HG02840 (cell line): ENCODE measurements at regions not wholly inside any gene's neighbourhood (a gene's known extent, or its start where the extent isn't known, plus 50 kb on each side); places are given as distances from the start of the nearest gene placed in this dataset.
"Not testable (repeated sequence)": the region's sequence is repeated elsewhere in the genome, so short reads cannot be mapped to it uniquely, and the experiment has no call there.

Source experiments
- ATAC-seq: cut with Tn5 transposase; IDR thresholded peaks from one replicate; pipeline ENCODE4 v1.9.1; 2021; ENCODE audit warnings: mild to moderate bottlenecking, moderate library complexity, moderate number of reproducible peaks; ENCODE audit not compliant: unreplicated experiment, low FRiP score

DNA sequence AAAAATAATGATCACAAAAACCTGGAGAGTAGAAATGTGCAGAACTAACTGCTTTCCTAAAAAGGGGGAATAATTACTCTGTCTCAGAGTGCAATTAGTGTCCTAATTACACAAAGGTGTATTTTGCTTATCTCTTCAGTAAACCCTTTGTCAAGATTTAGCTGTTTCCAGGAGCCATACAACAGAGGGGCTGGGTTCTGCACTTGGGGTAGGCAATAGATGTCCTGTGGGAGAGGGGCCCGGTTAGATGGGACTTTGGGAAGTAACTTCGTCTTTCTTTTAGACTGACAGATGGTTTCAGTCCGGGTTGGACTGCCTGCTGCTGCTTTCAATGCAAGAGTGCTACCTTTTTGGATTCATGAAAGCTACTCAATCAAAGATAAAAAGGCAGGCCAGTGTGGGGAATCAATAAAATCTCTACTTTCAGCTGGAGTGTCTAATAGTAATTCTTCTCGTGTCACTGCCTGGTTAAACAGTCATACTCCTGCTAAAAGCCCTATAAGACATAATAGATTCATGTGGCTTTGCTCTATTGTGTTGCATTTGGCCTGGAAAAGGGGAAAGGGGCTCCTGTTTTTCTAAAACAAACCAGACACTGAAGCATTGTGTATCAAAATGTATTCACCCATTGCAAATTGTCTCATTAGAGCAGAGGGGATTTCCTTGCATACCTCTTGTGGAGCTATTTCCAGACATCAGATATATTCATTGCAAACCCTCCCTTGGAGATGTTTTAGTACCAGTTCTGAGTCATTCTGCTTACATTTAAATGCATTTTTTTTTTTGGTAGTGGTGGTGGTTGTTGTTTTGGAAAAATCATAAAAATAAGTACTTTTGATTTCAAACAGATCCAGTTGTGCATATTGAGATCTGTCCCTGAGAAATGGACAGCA lies 83.3 kb upstream of the PCDH8 start:
- ATAC-seq: no peak

DNA sequence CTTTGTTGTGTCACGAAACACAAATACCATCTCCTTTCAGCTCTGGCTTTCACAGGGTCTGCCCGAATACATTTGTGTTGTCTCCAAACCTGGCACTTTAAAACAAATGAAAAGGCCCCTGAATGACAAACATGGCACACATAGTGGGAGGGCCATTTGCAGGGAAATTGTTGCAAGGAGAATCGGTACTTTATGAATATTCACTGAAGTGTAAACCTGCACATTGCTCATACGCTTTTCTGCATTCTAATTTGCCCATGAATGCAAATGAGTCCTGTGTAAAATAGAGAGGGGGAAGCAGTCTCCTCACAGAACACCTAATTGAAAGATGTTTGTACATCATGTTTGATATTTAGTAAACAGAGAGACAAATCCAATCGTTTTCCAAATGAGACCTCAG lies 82.7 kb upstream of the PCDH8 start:
- ATAC-seq: no peak

DNA sequence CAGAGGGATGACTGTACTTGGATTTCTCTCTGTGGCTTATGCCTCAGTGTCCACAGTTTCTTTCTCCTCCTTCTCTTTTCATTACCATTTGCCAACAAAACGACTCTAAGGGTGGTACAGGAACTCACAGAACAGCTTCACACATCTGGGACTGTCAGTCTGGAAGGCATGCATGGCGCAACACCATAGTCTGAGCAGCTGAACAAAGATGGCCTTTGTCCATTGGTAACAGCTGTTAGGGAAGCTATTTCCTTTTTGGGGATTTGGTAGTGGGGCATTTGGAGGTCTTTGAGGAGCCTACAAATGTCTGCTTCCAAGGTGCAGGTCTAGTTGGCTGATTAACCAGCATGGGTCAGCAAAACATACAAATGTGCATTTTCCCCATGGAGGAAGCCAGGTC lies 81.4 kb upstream of the PCDH8 start:
- no peak for ATAC-seq

DNA sequence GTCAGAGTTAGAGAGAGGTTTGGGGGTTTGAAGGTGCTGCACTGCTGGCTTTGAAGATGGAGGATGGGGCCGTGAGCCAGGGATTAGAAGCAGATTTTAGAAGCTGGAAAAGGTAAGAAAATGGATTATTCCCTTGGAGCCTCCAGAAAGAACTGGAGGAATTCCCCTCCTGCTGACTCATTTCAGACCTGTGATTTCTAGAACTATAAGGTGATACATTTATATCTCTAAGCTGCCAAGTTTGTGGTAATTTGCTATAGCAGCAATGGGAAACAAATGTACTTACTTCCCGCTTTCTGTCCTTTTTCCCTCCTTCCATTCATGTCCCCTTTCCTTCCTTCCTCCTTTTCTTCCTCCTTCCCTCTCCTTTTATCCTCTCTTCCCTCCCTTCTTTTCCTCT lies 78.5 kb upstream of the PCDH8 start:
- ATAC-seq: no peak

DNA sequence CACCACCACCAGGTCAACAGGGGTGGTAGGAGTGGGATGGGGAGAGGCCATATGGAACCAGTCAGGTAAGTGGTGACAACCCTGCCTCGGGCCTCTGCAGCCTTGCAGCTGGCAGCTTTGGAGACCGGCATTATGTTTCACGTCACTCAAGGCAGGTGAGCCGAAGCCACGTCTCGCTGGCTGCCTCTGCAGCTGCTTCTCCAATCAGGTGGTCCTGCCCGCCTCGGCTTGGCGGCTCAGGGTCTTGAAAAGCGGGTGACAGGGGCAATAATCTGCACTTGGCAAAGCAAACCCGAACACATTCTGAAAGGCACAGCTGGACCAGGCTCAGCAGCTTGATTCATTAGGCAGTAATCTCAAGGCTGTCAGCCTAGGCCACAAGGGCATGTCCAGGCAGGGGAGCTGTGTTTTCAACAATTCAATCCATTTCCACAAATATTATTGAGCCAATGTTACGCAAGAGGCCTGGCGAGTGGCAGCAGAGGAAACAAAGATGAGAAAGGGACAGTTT lies 77.4 kb upstream of the PCDH8 start:
- no peak for ATAC-seq

DNA sequence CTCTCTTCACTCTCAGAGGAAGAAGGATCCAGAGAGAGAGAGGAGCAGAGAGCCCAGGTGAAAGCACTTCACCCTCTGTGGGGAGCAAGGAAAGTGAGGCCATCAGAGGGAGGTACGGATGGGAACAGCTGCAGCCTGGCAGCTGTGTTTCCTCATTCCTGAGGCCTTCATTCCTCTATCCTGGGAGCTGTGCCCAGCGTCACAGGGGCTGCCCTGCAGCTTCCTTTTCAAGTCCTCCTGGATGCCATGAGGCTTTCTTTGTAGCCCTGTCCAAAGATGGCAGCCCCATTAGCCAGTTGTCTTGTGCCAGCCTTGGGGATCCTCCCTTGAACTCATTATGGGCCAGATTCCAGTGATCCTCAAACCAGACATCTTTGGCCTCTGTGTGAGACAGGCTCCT lies 76.8 kb upstream of the PCDH8 start:
- ATAC-seq: no peak

DNA sequence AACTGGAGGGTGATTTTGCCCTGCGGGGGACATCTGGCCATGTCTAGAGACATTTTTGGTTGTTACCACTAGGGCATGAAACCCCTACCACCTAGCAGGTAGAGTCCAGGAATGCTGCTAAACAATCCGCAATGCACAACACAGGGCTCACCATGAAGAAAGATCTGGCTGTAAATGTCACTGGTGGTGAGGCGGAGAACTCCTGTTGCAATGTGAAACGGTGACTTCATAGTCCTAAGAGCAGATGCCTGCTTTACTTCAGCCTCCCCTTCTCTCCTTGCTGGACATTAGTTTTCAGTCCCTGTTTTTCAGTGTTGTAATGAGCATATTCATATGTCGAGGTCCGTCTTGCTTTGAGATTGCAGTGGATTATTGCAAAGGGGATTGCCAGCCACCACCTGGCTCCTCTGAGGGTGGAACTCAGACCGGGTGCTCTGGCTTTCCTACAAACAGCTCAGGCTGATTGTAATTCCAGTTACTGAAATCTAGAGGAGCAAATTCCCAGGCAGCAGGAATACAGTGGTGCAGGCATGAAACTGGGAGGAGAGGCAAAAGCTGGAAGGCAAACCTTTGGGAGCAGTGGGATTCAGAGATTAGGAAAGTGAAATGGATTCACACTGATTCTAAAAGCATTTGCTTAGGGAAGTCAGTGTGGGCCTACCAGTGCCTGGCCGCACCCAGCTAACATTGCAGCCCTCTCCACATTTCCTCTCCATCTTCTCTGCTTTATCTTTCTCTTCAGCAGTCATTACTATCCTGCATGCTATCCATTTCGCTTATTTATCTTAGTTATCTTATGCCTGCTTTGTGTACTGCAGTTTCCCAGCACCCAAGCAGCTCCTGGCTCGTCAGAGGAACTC lies 76.1 kb upstream of the PCDH8 start:
- ATAC-seq: no peak

DNA sequence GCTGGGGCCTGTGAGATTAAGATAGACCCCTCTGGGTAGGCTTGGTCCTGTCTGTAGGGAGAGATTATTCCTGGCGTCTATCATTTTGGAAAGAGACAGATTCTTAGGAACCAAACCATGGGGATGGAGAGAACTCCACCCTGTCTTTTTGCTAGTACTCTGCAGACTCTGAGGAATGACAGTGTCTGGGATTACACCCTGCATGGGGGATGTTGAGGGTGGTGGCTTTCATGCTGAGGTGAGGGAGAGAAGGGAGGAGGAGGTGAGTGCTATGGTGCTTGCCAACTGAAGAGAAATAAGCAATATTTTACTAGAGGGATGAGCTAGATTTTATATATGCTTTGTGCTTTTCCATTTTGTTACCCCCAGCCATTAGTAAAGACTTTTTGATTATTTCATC lies 74.5 kb upstream of the PCDH8 start:
- ATAC-seq: no peak

DNA sequence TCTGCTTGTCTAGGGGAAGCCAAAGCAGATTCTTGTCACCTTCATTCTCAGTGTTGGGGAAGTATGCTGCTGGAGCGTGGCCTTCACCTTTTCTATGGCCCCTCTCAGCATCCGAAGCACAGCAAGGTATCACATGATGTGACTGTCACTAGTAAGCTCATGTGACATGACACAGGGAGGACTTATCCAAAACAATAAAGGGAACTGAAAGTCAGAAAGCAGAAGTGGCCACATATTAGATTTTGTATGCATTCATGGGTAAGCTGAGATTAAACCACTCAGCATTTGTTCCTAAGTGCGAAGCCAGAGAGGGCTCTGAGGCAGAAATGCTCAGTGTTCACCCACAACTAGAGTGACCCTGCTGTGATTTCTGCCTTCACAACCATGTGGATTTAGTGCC lies 72.8 kb upstream of the PCDH8 start:
- ATAC-seq: peak; percentile 87

DNA sequence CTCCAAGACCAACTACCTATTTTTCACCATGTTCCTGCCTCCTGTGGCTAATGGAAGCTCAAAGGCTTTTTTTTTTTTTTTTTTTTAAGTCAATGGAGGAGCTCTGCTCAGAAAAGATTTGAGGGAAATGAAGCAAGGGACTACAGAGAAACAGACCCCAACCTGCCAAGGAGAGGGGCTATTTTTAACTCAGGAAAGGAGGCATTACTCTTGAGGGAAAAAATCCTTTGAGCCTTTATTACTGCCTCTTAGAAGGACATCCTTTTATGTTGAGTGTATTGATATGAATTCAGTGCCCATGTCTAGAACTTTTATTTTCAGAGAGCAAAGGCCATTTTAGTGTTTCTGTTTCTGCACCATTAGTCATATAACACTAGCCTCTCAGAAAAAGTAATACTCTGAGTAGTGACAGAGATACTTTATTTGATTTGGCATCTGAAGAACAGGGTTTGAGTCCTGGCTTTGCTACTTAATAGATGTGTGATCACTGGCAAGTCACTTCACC lies 68.1 kb upstream of the PCDH8 start:
- ATAC-seq: no peak

DNA sequence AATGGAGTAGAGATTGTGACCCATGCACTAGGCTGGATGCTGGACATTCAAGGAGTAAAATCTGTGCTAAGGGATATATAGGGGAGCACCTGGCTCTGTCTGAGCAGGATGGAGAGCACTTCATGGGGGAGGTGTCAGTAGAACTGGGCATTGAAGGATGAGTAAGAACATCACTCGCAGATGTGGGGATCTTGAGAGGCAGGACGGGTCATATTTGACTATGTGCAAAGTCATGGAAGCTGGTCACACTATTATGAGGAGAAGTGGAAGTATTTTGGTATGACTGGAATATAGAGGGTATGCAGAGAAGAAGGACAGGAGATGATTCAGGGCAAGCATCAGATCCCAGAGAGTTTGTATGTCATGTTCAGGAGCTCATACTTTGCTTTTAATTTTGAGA lies 62.9 kb upstream of the PCDH8 start:
- no peak for ATAC-seq

DNA sequence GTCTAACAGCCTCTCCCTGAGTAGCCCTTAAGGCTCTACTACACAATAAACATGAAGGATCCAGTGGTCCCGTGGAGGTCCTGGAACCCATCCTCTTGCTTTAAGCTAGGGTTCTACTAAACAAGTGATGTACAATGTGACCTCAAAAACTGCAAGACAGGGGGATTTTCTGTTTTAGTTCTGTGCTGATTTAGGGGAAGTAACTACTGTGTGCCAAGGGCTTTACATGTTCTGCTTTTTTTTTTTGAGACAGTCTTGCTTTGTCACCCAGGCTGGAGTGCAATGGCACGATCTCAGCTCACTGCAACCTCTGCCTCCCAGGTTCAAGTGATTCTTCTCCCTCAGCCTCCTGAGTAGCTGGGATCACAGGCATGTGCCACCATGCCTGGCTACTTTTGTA lies 61.9 kb upstream of the PCDH8 start:
- not testable (repeated sequence) for ATAC-seq

DNA sequence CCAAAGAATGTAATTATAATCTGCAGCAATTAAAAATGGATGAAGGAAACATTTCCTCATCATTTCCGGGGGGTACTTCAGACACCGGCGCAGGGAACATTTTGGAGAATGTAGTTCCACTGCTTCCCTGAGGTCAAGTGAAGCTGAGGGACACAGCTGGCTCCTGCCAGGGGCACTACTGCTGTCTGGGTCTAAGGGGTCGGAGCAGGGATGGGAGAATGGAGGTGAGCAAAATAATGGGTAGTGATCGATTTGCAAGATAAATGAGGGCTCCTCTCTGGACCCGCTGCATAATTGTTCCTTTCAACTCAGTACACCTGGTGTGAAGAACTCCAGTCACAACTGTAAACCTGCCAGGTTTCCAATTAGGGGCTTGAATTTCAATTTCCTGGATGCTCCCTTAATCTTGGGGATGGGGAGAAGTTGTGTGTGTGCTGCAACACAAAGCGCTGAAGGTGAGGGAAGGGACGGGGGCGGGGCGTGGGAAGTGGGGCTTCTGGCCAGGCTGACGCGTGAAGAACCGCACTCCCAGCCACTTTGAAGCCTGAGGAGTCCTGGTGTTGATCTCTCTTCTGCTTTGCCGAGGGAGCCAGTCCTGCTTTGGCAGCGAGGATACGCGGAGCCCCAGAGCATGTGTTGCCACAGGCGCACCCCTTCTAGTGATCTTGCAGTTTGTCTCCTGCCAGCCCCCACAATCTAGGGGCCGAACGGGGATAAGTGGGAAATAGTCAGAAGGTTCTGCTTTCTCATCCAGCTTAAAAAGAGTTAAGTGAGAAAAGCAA lies 57.9 kb upstream of the PCDH8 start:
- no peak for ATAC-seq

DNA sequence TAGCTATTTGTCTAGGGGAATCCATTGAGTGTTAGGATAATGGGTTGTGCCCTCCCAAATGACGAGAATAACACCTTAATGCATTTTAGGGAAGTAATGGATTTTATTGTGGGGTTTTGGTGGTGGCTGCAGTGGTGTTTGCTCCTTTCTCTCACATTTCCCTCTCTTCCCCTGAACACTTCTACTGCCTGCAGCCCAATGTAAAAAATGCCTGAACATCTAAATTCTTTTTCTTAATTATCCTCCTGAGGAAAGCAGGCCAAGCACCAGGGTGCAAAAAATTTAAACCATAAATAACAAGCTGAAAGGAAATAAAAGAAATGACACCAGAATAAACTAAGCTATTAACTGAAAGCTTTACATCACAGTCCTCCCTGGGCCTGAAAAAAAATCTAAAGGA lies 57.3 kb upstream of the PCDH8 start:
- no peak for ATAC-seq

DNA sequence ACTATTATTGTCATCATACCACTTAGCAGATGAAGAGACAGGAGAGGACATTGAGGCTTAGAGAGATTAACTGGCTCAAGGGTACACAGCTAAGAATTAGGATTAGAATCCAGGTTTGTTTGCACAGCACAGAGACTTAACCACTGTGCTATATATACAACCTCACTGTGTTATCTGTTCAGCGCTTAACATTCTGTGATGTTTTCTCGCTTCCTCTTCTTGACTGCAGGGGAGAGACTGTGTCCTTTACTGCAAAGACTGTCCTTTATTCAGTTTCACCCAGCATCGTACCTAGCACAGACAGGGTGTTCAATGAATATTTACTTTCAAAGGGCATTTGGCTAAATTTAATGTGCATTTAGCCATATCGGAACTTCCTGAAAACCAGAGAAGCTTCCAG lies 54.9 kb upstream of the PCDH8 start:
- no peak for ATAC-seq

DNA sequence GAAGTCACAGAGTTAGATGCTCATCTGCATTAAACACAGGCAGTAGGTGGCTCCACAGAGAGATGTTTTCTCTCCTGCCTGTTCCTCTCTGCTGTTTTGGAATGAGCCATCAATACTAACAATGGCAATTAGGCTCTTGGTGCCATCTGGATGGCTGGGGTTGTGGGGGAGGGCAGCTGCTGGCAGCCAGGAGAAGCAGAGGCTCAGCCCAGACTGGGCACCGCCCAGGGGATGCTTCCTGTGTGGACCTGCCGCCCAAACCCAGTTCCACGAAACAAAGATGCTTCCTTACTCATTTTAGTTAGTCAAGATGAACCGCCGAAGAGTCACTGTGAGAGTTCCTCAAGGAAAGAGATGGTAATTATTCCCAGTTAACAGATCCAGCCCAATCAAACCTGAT lies 50.8 kb upstream of the PCDH8 start:
- no peak for ATAC-seq
